ENCODE measurements at regions not wholly inside any gene's neighbourhood (a gene's known extent, or its start where the extent isn't known, plus 50 kb on each side); places are given as distances from the start of the nearest gene placed in this dataset.

GRCh38 chr14:101044741-101045140 is 141.2 kb upstream of the RTL1 start:
- no peak for DNase-seq (ENCODE audit: low read depth in 2 of 2)

DNA sequence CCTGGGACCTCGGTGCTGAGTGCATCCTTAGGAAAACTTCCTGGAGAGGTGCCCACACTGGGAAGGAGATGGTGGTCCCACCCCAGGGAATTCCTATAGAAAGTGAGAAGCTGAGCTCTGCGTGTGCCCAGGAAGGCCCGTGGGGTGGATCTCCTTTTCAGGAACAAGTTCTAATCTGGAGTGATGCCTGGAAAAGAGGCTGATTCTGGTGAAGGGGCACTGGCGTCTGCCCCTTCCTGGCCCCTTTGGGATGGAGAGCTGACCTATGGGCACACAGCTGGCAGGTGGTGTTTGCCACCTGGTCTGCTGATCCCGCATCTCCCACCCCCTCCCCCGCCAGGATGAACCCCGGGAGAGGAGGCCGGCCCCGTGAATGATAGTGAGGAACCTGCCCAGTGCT is 142.0 kb upstream of the RTL1 start:
- no peak for DNase-seq (ENCODE audit: low read depth in 2 of 2)

DNA sequence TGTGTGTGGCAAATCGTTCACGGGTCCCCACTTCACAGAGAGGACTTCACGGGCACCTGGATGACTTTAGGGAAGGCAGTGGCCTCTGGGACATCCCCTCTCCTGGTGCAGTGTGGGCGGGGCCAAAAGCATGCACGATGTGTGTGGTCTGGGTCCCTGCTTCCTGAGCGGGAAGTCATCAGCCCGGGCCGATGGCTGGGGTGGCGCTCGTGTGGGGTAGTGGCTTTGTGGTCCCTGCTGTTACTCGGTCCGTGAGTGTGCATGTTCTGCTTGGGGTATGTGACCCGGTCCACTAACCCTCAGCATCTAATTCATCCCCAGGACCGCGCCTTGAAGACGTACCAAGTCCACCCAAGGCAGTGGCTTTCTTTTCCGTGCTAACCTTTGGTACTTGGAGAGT is 142.5 kb upstream of the RTL1 start:
- DNase-seq (ENCODE audit: low read depth in 2 of 2): no peak

GRCh38 chr14:101047326-101047725 is 143.8 kb upstream of the RTL1 start:
- DNase-seq (ENCODE audit: low read depth in 2 of 2): no peak

DNA sequence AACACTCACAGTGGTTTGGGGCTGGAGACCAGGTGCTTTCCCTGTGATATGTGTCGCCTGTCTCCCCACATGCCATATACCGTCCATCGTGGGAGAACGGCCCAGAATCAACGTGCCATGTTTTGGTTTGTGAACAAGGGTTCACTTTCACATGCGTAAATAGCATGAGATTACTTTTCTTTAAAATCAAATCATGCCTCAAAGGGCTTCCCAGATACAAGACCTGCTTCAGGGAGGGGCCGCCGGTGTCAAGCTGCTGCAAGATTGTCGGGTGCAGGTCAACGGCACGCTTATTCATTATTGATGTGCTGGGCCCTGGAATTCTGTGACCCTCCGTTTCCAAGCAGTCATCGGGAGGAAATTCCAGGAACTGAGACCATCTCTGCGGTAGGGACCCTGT is 145.2 kb upstream of the RTL1 start:
- DNase-seq (ENCODE audit: low read depth in 2 of 2): no peak

GRCh38 chr14:101049511-101049910 is 146.0 kb upstream of the RTL1 start:
- DNase-seq (ENCODE audit: low read depth in 2 of 2): no peak

GRCh38 chr14:101049942-101050341 is 146.4 kb upstream of the RTL1 start:
- no peak for DNase-seq (ENCODE audit: low read depth in 2 of 2)

- DNase-seq (ENCODE audit: low read depth in 2 of 2): no peak
These were observed 147.5 kb upstream of the RTL1 start for GRCh38 chr14:101050901-101051490.

DNA sequence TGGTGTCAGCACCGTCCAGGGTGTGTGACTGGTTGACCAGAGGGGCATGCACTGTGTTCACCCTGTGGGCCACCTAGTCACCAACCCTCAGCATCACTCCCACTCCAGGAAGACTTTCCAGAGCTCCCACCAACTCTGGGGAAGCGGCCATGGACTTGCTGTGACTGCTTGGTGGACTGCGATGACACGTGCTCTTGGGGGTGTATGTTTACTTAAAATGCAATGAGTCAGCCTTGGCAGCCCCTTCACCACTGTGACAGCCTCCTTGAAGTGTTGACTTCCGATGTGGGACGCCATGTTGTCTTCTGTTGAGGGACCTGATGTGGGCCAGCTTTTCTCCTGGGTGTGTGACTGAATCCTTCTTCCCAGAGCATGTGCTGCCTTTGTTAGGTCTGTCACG is 151.1 kb upstream of the RTL1 start:
- DNase-seq (ENCODE audit: low read depth in 2 of 2): no peak

DNA sequence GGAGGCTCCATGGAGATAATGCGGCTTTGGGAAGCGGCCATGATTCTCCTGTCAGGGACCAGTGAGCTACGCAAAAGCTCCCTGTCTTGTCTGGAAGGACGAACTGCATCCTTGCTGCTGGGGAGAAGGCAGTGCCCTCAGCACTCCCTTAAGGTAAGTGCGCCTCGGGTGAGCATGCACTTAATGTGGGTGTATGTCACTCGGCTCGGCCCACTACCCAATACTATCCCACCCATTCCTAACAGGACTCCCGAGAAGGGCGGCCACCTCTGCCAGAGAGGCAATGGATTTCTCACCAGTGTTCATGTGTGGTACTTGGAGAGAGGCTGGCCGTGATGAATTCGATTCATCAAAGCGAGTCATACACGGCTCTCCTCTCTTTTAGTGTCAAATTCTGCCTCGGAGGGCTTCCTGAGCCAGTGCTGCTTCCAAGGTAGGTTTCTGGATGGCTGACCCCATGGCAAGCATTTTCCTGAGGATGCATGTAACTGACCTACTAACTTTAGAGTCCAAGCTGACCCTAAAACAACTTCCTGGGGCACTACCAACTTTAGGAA is 151.7 kb upstream of the RTL1 start:
- no peak for DNase-seq (ENCODE audit: low read depth in 2 of 2)

- no peak for DNase-seq (ENCODE audit: low read depth in 2 of 2)
These were observed 152.4 kb upstream of the RTL1 start for GRCh38 chr14:101055776-101056374.

DNA sequence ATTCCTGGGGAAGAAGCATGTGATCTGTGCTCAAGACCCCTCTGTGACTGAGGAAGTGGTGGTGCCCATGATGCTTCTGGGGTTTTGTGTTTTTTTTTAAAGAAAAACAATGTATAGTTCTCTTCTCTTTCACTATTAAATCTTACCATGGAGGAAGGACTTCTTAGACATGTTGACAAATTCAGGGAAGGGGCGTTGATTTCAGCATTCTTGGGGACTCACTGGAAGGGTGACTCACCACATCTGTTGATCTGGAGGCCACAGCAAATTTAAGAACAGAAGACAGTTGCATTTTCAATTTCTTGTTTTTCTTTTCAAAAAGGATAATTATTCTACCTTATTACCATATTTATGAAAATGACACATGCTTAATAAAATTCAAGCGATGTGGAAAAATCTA is 152.9 kb upstream of the RTL1 start:
- DNase-seq (ENCODE audit: low read depth in 2 of 2): no peak

GRCh38 chr14:101057394-101057793 is 153.9 kb upstream of the RTL1 start:
- no peak for DNase-seq (ENCODE audit: low read depth in 2 of 2)

DNA sequence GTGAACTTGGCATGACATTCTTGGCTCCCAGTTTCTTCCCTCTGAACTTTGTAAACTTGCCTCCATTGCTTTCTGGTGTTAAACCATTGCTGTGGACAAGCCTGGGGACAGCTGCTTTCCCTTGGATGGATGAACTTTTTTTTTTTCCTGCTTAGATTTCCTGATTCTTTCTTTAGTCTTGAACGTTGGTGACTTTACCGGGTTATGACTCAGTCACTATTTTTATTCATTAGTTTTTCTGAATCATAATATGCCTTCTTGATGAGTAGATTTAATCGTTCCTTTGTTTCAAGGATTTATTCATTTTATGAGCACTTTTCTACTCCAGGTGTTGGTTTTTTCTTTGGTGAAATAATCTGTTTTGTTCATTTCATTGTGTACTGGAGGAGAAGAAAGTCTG is 155.0 kb upstream of the RTL1 start:
- no peak for DNase-seq (ENCODE audit: low read depth in 2 of 2)

DNA sequence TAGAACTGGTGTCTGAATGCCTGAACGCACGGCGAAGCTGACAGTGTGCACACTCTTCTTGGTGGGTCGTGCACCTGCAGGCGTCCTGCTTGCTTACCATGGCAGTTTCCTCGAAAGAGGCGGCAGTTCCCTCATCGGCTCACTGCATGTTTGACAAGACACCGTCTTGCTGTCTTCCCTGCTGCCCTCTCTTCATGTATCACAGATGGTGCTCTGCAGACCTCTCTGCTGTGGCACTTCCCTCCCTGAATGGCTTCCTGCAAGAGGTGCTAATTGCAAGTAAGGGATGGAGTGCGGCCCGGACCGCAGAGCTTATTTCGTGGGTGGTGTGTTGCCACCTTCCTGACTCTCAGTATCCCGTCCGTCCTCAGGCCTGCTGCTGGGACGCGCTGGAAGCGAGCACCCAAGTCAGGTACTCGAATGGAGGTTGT is 156.7 kb upstream of the RTL1 start:
- DNase-seq (ENCODE audit: low read depth in 2 of 2): no peak

DNA sequence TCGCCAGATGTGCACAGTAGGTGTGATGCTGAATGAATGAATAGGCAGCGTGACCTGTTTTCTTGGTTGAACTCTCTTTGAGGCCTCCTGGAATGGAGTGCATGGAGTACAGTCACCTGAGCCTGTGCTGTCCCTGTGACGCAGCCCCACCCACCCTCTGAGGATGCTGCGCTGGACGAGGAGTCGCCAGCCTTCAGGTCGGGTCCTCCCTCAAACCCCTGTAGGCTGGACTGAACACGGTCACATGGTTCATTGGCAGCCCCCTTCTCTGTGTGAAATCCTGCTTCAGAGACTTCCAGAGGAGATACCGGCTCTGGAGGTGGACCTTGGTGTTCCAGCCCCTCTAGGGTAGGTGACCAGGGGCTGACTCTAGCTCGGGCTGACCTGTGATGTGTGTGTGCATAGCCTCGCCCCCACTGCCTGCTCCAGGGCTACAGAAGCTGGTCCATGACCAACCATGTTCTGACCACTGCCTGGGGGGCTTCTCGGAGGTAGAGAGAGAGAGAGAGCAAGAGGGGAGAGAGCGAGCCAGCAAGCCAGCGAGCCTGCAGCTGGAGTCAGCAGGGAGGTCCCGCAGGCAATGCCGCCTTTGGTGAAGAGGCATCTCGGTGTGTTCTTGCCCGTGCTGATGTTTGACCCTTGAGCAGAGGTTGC is 158.0 kb upstream of the RTL1 start:
- DNase-seq (ENCODE audit: low read depth in 2 of 2): no peak

DNA sequence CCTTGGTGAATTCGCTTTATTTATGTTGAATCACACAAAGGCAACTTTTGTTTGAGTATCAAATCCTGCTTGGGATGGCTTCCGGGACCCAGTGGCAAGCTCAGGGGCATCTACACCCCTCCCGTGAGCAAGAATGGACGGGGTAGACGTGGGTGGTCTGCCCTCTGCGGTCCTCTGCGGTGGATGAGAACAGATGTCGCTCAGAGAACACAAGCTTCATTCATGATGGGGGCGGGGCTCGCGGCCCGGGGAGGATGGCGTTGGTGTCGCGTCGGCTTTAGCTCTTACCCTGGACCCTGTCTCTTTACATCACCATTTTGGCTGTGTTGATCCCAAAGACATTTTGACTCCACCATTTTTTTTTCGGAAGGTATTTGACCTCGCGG is 158.5 kb upstream of the RTL1 start:
- no peak for DNase-seq (ENCODE audit: low read depth in 2 of 2)

DNA sequence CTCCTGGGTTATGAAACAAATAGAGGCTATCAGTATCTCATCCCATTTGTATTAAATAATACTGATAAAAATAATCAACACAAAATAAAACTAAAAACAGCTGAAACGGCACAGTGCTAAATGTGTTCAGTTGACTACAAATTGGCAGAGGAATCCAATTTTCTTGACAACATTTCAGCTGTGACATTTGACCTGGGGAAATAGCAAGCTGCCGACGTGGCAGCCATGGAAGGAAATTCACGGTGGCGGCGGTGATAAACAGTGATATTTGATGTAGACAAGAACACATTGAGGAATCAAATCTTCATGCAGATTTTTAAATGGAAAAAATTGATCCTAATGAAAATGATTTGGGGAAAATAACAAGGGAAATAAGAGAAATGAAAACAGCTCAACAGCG is 159.1 kb upstream of the RTL1 start:
- DNase-seq (ENCODE audit: low read depth in 2 of 2): no peak

GRCh38 chr14:101063121-101063520 is 159.6 kb upstream of the RTL1 start:
- no peak for DNase-seq (ENCODE audit: low read depth in 2 of 2)

- DNase-seq (ENCODE audit: low read depth in 2 of 2): no peak
These were observed 160.7 kb upstream of the RTL1 start for GRCh38 chr14:101064121-101064661.

- no peak for DNase-seq (ENCODE audit: low read depth in 2 of 2)
These were observed 161.2 kb upstream of the RTL1 start for GRCh38 chr14:101064718-101065117.

- no peak for DNase-seq (ENCODE audit: low read depth in 2 of 2)
These were observed 161.7 kb upstream of the RTL1 start for GRCh38 chr14:101065246-101065645.

Measured in stimulated activated CD4-positive, alpha-beta T cell treated with anti-CD3 and anti-CD28 coated beads, Interleukin-4, amount 100 ng/mL, for 48 hours (primary cell).